CD8-positive, alpha-beta memory T cell (primary cell): ENCODE measurements at regions not wholly inside any gene's neighbourhood (a gene's known extent, or its start where the extent isn't known, plus 50 kb on each side); places are given as distances from the start of the nearest gene placed in this dataset.
"Not testable (repeated sequence)": the region's sequence is repeated elsewhere in the genome, so short reads cannot be mapped to it uniquely, and the experiment has no call there.

Experiments
- CTCF ChIA-PET: fragments of 350-600 bp; sonication (Branson Sonifier 250); formaldehyde crosslinking; loops from one replicate; lab custom pipeline; 2021; ENCODE audit warnings: antibody characterized with exemption; lab: Charles Lee
- POLR2A ChIA-PET: fragments of 350-600 bp; sonication (Branson Sonifier 250); formaldehyde crosslinking; loops from one replicate; lab custom pipeline; 2021; ENCODE audit warnings: antibody characterized with exemption; lab: Charles Lee
- DNase-seq, 5 donors: peaks; one replicate each; pipeline versions ENCODE4 v3.0.0 to v3.0.0-alpha.2; 2020 to 2022; ENCODE audit warnings: mixed read lengths in 1 of 5
- H3K27ac ChIP-seq: one replicate; pipeline ENCODE4 v1.7.0; 2013; ENCODE audit warnings: low read depth, mild to moderate bottlenecking, low read length, moderate library complexity
- H3K27me3 ChIP-seq: 2 replicates; pipeline ENCODE4 v1.7.0; 2013; ENCODE audit warnings: low read length, mild to moderate bottlenecking; ENCODE audit not compliant: insufficient read depth, poor library complexity, severe bottlenecking
- H3K36me3 ChIP-seq: 2 replicates; pipeline ENCODE4 v1.7.0; 2013; ENCODE audit warnings: mild to moderate bottlenecking, low read length, moderate library complexity; ENCODE audit not compliant: insufficient read depth
- H3K4me1 ChIP-seq: 2 replicates; pipeline ENCODE4 v1.7.0; 2013; ENCODE audit warnings: mild to moderate bottlenecking, low read length, moderate library complexity; ENCODE audit not compliant: insufficient read depth
- H3K4me3 ChIP-seq: 2 replicates; pipeline ENCODE4 v1.7.0; 2013; ENCODE audit warnings: mild to moderate bottlenecking, low read length
- H3K9me3 ChIP-seq: 2 replicates; pipeline ENCODE4 v1.7.0; 2013; ENCODE audit warnings: mild to moderate bottlenecking, low read length
- H3K27ac Mint-ChIP-seq, 8 donors: one replicate each; pipeline ENCODE4 v1.8.0; 2020 to 2021; ENCODE audit warnings: mixed read lengths in 8 of 8, mild to moderate bottlenecking in 6 of 8, inconsistent platforms in 3 of 8, moderate library complexity in 3 of 8
- H3K27me3 Mint-ChIP-seq, 2 donors: one replicate each; pipeline ENCODE4 v1.8.0; 2020 to 2021; ENCODE audit warnings: mixed read lengths in 2 of 2, mild to moderate bottlenecking in 1 of 2, moderate library complexity in 1 of 2
- H3K36me3 Mint-ChIP-seq, 3 donors: one replicate each; pipeline ENCODE4 v1.8.0; 2020 to 2021; ENCODE audit warnings: mixed read lengths in 3 of 3, inconsistent platforms in 1 of 3, mild to moderate bottlenecking in 1 of 3
- H3K4me1 Mint-ChIP-seq, 3 donors: one replicate each; pipeline ENCODE4 v1.8.0; 2020 to 2021; ENCODE audit warnings: mixed read lengths in 3 of 3, inconsistent platforms in 1 of 3, mild to moderate bottlenecking in 1 of 3
- H3K4me3 Mint-ChIP-seq, 7 donors: one replicate each; pipeline ENCODE4 v1.8.0; 2020 to 2021; ENCODE audit warnings: mixed read lengths in 7 of 7, mild to moderate bottlenecking in 6 of 7, moderate library complexity in 4 of 7, inconsistent platforms in 2 of 7
- H3K9me3 Mint-ChIP-seq, 5 donors: one replicate each; pipeline ENCODE4 v1.8.0; 2020 to 2022; ENCODE audit warnings: mixed read lengths in 5 of 5, mild to moderate bottlenecking in 3 of 5, moderate library complexity in 2 of 5, inconsistent platforms in 1 of 5

DNA sequence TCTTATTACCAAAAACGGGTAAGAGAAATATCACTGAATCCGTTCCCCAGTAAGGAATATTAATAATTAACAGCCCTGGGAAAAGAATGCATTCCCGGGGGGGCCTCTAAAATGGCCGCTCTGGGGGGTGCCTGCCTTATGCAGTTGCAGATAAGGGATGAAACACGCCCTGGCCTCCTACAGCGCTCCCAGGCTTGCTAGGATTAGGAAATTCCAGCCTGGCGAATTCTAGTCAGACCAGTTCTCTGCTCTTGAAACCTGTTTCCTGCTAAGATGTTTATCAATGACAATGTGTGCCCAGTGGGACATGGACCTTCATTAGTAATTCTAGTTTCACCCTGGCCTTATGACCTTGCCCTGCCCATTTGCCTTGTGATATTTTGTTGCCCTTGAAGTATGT, 76.1 kb upstream of the CRIM1 start:
- H3K4me1 Mint-ChIP-seq, H3K27ac ChIP-seq, H3K27ac Mint-ChIP-seq, H3K36me3 ChIP-seq, H3K4me3 ChIP-seq, H3K27me3 Mint-ChIP-seq, H3K9me3 ChIP-seq, POLR2A ChIA-PET, H3K4me1 ChIP-seq, DNase-seq, H3K4me3 Mint-ChIP-seq, H3K27me3 ChIP-seq, CTCF ChIA-PET: not testable (repeated sequence)
- Mint-ChIP-seq H3K9me3 (peaks cover 4 to 18% (median 9%) of the 10 kb centered on the region in 5 donors), H3K36me3 (peaks cover 0 to 33% (median 0%) of the 10 kb centered on the region in 3 donors)

GRCh38 chr2:36277881-36278523, 77.6 kb upstream of the CRIM1 start:
- Mint-ChIP-seq H3K9me3 (peaks cover 4 to 18% (median 9%) of the 10 kb centered on the region in 5 donors), H3K36me3 (peaks cover 0 to 28% (median 0%) of the 10 kb centered on the region in 3 donors), H3K4me1 (no peaks in the 10 kb centered on the region), H3K27ac (no peak overlapping the region), H3K4me3 (no peak overlapping the region), H3K27me3 (no peaks in the 10 kb centered on the region)
- Histone ChIP-seq H3K9me3 (no peaks in the 10 kb centered on the region), H3K27ac (no peak overlapping the region), H3K36me3 (no peaks in the 10 kb centered on the region), H3K4me3 (no peak overlapping the region), H3K27me3 (no peaks in the 10 kb centered on the region), H3K4me1 (no peaks in the 10 kb centered on the region)
- ChIA-PET CTCF (no interaction called here), POLR2A (no interaction called here)
- DNase-seq: no peak

- H3K4me3 Mint-ChIP-seq: no peak overlapping the region
- H3K9me3 ChIP-seq: no peaks in the 10 kb centered on the region
- H3K4me1 ChIP-seq: no peaks in the 10 kb centered on the region
- peaks cover 4 to 18% (median 9%) of the 10 kb centered on the region in 5 donors for H3K9me3 Mint-ChIP-seq
- CTCF ChIA-PET: no interaction called here
- H3K36me3 ChIP-seq: no peaks in the 10 kb centered on the region
- no peak overlapping the region for H3K27ac ChIP-seq
- no peak overlapping the region for H3K4me3 ChIP-seq
- no peaks in the 10 kb centered on the region for H3K4me1 Mint-ChIP-seq
- no peak overlapping the region for H3K27ac Mint-ChIP-seq
- H3K36me3 Mint-ChIP-seq: peaks cover 0 to 27% (median 0%) of the 10 kb centered on the region in 3 donors
- no peaks in the 10 kb centered on the region for H3K27me3 Mint-ChIP-seq
- POLR2A ChIA-PET: no interaction called here
- no peak for DNase-seq
- H3K27me3 ChIP-seq: no peaks in the 10 kb centered on the region
These were observed 78.3 kb upstream of the CRIM1 start for GRCh38 chr2:36277146-36277808.

- Mint-ChIP-seq H3K36me3 (peaks cover 0 to 14% (median 3%) of the 10 kb centered on the region in 3 donors), H3K9me3 (peaks cover 13 to 20% (median 17%) of the 10 kb centered on the region in 5 donors), H3K4me1 (peaks cover 5 to 17% (median 15%) of the 10 kb centered on the region in 3 donors), H3K4me3 (no peak overlapping the region), H3K27me3 (no peaks in the 10 kb centered on the region), H3K27ac (no peak overlapping the region)
- H3K36me3 ChIP-seq: no peaks in the 10 kb centered on the region
- peaks cover 8% of the 10 kb centered on the region for H3K9me3 ChIP-seq
- no peak for DNase-seq
- H3K27ac ChIP-seq: no peak overlapping the region
- H3K27me3 ChIP-seq: no peaks in the 10 kb centered on the region
- CTCF ChIA-PET: no interaction called here
- H3K4me3 ChIP-seq: no peak overlapping the region
- POLR2A ChIA-PET: no interaction called here
- peaks cover 8% of the 10 kb centered on the region for H3K4me1 ChIP-seq
These were observed 84.3 kb upstream of the CRIM1 start for GRCh38 chr2:36271266-36271665.

DNA sequence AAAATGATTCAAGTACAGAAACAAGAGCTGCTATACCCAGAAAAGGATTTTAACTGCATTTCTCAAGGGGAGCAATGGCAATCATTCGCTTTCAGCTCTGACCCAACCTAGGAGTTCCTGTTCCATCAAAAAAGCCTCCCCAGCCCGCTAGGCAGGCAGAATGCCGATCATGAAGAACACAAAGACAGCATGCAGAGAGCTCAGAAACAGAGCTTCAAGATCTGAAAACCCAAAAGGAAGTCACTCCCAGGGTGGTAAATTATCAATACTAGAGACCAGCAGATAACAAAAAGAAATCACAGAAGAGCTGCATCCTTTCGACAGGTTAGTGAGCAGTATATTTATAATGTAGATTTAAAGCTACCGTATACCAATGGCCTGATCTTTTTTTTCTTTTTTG, 84.8 kb upstream of the CRIM1 start:
- no peaks in the 10 kb centered on the region for H3K27me3 ChIP-seq
- POLR2A ChIA-PET: no interaction called here
- H3K9me3 ChIP-seq: peaks cover 8% of the 10 kb centered on the region
- CTCF ChIA-PET: no interaction called here
- H3K27ac ChIP-seq: no peak overlapping the region
- peaks cover 13 to 22% (median 18%) of the 10 kb centered on the region in 5 donors for H3K9me3 Mint-ChIP-seq
- H3K4me1 Mint-ChIP-seq: peaks cover 5 to 18% (median 15%) of the 10 kb centered on the region in 3 donors
- H3K4me3 Mint-ChIP-seq: no peak overlapping the region
- no peak for DNase-seq
- H3K36me3 Mint-ChIP-seq: peaks cover 0 to 14% (median 3%) of the 10 kb centered on the region in 3 donors
- H3K27me3 Mint-ChIP-seq: no peaks in the 10 kb centered on the region
- no peaks in the 10 kb centered on the region for H3K36me3 ChIP-seq
- H3K4me3 ChIP-seq: no peak overlapping the region
- peaks cover 8% of the 10 kb centered on the region for H3K4me1 ChIP-seq
- H3K27ac Mint-ChIP-seq: no peak overlapping the region

GRCh38 chr2:36267194-36267593, 88.4 kb upstream of the CRIM1 start:
- peaks cover 8% of the 10 kb centered on the region for H3K4me1 ChIP-seq
- no peak for DNase-seq
- no peak overlapping the region for H3K4me3 Mint-ChIP-seq
- peaks cover 8% of the 10 kb centered on the region for H3K9me3 ChIP-seq
- H3K4me3 ChIP-seq: no peak overlapping the region
- H3K27me3 ChIP-seq: no peaks in the 10 kb centered on the region
- no peaks in the 10 kb centered on the region for H3K27me3 Mint-ChIP-seq
- no peaks in the 10 kb centered on the region for H3K36me3 ChIP-seq
- peaks cover 5 to 18% (median 15%) of the 10 kb centered on the region in 3 donors for H3K4me1 Mint-ChIP-seq
- peaks cover 13 to 22% (median 18%) of the 10 kb centered on the region in 5 donors for H3K9me3 Mint-ChIP-seq
- POLR2A ChIA-PET: no interaction called here
- H3K36me3 Mint-ChIP-seq: peaks cover 0 to 14% (median 3%) of the 10 kb centered on the region in 3 donors
- no peak overlapping the region for H3K27ac ChIP-seq
- peak overlapping the region in 2 of 8 donors; percentile 36 to 65 for H3K27ac Mint-ChIP-seq
- CTCF ChIA-PET: no interaction called here

GRCh38 chr2:36266536-36267121, 88.9 kb upstream of the CRIM1 start:
- Histone ChIP-seq H3K27me3 (no peaks in the 10 kb centered on the region), H3K4me1 (peaks cover 8% of the 10 kb centered on the region), H3K4me3 (no peak overlapping the region), H3K27ac (no peak overlapping the region), H3K36me3 (no peaks in the 10 kb centered on the region), H3K9me3 (peaks cover 8% of the 10 kb centered on the region)
- DNase-seq: no peak
- H3K36me3 Mint-ChIP-seq: peaks cover 0 to 14% (median 3%) of the 10 kb centered on the region in 3 donors
- H3K4me3 Mint-ChIP-seq: no peak overlapping the region
- CTCF ChIA-PET: no interaction called here
- peak overlapping the region in 3 of 8 donors; percentile 12 to 63 (median 43) for H3K27ac Mint-ChIP-seq
- H3K4me1 Mint-ChIP-seq: peaks cover 5 to 18% (median 15%) of the 10 kb centered on the region in 3 donors
- H3K9me3 Mint-ChIP-seq: peaks cover 13 to 22% (median 18%) of the 10 kb centered on the region in 5 donors
- POLR2A ChIA-PET: no interaction called here
- no peaks in the 10 kb centered on the region for H3K27me3 Mint-ChIP-seq

DNA sequence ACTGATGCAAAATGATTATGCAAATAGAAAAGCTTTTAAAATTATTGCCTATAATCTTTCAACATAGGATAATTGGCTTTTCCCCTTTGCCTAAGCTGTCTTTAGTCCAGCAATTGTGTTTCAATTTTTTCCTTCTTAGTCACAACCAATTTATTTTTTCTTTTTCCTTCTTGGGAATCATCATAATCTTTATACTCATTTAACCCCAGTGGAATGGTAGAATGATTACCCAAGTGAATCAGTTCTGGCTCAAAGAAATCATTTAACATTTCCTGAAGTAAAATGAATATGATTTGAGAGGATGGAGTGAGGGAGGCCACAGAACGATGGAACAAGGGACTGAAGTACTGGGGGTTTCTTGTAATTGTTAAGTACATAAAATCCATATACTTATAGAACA, 93.0 kb upstream of the CRIM1 start:
- Mint-ChIP-seq H3K27me3 (peaks cover 0 to under 1% of the 10 kb centered on the region in 2 donors), H3K4me3 (no peak overlapping the region), H3K27ac (no peak overlapping the region), H3K9me3 (peaks cover 9 to 15% (median 13%) of the 10 kb centered on the region in 5 donors), H3K4me1 (peaks cover 0 to 11% (median 4%) of the 10 kb centered on the region in 3 donors), H3K36me3 (peaks cover 0 to 14% (median 3%) of the 10 kb centered on the region in 3 donors)
- Histone ChIP-seq H3K9me3 (peaks cover 7% of the 10 kb centered on the region), H3K4me1 (no peaks in the 10 kb centered on the region), H3K36me3 (no peaks in the 10 kb centered on the region), H3K27ac (no peak overlapping the region), H3K27me3 (no peaks in the 10 kb centered on the region), H3K4me3 (no peak overlapping the region)
- DNase-seq: no peak
- ChIA-PET CTCF (no interaction called here), POLR2A (no interaction called here)
